MV-4-11 (cell line): ENCODE measurements at regions not wholly inside any gene's neighbourhood (a gene's known extent, or its start where the extent isn't known, plus 50 kb on each side); places are given as distances from the start of the nearest gene placed in this dataset.
A peak's percentile ranks its signal among the peaks of the same experiment; 100 is the strongest.
"Not testable (repeated sequence)": the region's sequence is repeated elsewhere in the genome, so short reads cannot be mapped to it uniquely, and the experiment has no call there.

Source experiments
- DNase-seq: peaks from one replicate; lab custom pipeline; 2025; lab: John Stamatoyannopoulos, UW

- peak; percentile 27 for DNase-seq
Observed at GRCh38 chr4:56575820-56576429, 70.3 kb downstream of the ARL9 start.

DNA sequence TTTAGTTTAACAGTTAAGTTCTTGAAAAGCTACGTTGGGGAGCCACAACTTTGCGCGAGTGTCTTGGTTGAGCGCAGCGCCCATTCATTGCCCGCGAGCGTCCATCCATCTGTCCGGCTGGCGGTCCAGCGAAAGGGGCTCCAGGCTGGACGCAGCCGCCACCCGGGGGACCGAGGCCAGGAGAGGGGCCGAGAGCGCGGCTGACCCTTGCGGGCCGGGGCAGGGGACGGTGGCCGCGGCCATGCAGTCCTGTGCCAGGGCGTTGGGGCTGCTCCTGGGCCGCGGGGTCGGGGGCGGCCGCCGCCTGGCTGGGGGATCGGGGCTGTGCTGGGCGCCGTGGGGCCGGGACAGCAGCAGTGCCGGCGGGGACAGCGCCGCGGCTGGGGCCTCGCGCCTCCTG lies 86.8 kb downstream of the ARL9 start:
- not testable (repeated sequence) for DNase-seq
